Activated CD8-positive, alpha-beta memory T cell treated with anti-CD3 and anti-CD28 coated beads for 36 hours (primary cell): ENCODE measurements at regions not wholly inside any gene's neighbourhood (a gene's known extent, or its start where the extent isn't known, plus 50 kb on each side); places are given as distances from the start of the nearest gene placed in this dataset.

ENCODE experiments used
- CTCF ChIA-PET: fragments of 350-600 bp; sonication (Branson Sonifier 250); formaldehyde crosslinking; loops from one replicate; lab custom pipeline; 2021; ENCODE audit warnings: antibody characterized with exemption; lab: Charles Lee
- POLR2A ChIA-PET: fragments of 350-600 bp; sonication (Branson Sonifier 250); formaldehyde crosslinking; loops from one replicate; lab custom pipeline; 2021; ENCODE audit warnings: antibody characterized with exemption; lab: Charles Lee

DNA sequence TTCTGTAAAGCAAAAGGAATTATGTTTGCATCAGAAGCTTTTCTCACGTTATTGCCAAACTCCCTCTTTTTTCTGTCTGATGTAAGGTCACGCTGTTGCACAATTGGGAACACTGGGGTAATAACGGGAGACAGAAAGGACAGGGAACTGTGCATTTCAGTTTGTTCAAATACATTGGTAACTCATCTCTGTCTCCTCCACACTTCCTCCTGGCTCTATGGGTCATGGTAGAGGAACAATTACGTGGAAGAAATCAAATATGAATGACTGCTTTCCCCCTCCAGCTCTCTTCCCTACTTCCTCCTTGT, 132.2 kb upstream of the TNFAIP3 start:
- POLR2A ChIA-PET: no interaction called here
- CTCF ChIA-PET: no interaction called here

DNA sequence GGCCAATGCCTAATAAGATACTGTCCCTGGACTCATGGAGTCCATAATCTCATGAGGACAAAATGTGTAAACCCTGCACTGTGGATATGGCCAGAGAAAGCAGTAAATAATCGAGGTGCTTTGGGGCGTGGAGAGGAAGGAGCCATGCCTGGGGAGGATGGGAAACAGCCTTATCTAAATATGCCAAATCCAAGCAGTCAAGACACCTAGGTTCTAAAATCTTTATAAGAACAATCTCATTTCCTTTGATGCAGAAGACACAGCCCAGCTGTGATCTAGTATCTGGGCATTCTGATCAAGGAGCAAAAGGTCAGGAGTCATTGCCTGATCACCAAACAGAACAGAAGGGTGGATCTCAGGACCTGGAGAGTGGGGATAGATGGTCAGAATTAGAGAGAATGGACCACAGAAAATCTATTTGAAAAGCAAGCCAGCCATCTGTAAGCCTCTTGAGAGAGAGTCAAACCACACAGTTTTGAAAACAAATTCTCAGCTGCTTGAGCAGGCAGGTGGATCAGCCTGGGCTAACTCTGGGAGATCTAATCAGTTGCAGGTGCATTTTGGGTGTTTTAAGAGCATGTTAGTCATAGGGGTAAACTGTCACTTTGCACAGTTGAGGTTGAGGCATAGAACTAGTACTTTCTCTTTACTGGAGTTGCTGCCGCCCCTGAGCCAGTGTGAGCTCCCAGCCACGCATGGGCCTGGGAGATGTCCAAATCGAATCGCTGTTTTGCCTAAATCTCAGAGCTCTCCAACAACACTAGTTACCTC, 130.8 kb upstream of the TNFAIP3 start:
- POLR2A ChIA-PET: no interaction called here
- CTCF ChIA-PET: no interaction called here

DNA sequence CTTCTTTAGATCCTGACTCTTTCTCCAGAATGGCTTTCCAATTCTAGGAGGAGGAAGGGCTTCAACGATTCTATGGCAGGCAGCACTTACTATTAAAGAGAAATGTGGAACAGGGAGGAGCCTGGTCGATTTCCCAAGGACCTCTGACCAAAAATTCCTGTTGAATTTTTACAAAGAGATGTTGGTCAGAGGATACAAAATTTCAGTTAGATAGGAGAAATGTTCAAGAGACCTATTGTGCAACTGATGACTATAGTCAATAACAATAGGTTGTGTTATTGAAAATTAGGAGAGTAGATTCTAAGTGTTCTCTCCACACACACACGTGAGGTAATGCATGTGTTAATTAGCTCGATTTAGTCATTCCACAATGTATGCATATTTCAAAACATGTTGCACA, 130.1 kb upstream of the TNFAIP3 start:
- CTCF ChIA-PET: no interaction called here
- POLR2A ChIA-PET: no interaction called here

DNA sequence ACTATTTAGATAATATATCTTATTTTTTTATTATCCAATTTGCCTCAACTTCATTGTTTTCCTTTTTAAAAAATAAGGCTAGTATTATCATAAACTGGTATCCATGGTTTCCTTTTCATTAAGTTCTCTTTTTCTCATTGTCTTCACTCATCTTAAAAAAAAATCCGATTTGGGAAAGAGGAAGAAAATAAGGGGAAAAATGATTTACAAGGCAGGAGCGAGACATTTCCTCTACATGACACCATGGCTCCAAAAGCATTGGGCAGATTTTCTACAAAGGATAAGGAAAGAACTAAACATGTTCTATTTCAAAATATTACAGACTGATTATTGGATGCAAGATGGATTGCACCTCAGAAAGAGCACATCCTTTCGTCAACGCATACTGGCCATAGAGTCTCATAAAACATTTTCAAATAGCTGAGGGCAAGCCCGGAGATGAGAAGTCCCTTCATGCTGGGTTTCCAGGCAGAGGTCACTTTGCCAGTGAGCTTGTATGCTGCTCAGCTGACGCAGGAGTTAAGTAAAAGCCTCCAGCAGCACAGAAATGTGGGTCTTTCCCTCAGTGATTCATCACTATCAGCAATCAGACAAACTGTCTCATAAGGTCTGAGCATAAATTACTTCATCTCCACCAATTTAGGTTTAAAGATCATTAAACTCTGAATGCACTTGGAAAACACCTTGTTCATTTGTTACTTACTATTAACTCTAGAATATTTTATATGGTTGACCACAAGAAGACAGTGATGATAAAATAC, 129.0 kb upstream of the TNFAIP3 start:
- CTCF ChIA-PET: no interaction called here

DNA sequence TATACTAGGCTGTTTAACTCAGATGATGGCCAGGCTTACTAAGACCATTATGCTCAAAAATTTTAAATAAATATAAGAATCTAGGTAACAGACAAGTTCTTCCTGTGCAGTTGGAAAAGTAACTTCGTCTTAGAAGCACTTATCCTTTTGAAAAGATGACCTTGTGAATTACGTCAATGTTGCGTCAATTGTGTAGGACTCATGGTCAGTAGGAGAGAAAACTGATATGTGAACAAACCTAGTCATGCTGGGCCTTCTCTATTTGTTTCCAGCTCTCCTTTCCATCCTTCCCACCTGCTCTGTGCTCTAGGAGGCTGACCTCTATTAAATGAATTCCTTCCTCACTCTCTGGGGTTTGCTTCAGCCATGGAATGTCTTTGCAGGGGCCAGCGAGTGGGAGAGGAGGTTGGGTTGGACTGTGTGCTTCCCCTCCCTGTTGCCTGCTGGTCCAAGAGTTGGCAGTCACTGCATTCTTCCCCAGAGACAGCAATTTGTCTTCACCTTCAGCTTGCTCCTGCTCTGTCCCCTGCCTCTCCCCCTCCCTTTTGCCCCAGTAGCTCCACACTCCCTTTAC, 128.0 kb upstream of the TNFAIP3 start:
- POLR2A ChIA-PET: no interaction called here
- CTCF ChIA-PET: no interaction called here

More for the DNA sequence above, 129.0 kb upstream of the TNFAIP3 start:
- POLR2A ChIA-PET: no interaction called here

DNA sequence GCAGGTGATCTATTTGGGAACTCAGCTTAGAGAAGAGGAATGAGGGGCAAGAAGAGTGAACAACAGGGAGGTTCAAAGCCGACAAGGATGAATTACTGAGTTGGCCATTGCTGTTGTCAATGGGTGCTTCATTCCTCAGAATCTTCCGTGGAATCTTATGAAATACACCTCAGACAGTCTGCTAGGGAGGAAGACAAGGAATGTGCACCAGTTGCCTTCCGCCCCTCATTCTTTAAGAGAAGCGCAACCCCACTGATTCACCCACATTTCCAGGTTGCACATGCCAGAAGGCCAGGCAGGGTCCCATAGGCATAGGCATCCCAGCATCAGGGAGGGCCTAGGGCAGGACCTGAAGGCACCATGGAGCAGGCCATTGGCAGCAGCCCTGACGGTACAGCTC, 127.5 kb upstream of the TNFAIP3 start:
- ChIA-PET POLR2A (no interaction called here), CTCF (no interaction called here)

DNA sequence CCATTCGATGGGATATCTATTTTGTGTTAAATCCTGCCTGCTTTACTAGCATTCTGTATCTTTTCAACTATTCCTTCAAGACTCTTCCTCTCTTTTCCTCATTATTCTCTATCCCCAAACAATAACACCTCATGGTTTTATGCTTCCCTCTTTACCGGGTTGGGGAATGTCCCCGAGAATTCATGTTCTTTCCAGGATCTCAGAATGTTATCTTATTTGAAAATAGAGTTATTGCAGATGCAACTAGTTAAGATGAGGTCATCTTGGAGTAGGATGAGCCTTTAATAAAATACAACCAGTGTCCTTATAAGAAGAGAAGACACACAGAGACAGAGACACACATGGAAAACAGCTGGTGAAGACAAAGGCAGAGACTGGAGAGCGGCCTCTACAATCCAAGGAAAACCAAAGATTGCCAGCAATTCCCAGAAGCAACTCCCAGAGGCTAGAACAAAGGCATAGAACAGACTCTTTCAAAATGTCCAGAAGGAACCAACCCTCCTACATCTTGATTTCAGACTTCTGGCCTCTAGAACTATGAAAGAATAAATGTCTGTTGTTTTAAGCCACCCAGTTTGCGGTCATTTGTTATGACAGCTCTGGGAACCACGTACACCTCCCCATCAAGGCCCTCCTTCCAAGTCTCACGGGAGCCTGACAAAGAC, 126.8 kb upstream of the TNFAIP3 start:
- POLR2A ChIA-PET: interaction anchor here (0.6 kb wide), 1 partner anchor 1079 kb away, joined by 3 read pairs; no protein-coding TSS in a partner anchor
- CTCF ChIA-PET: no interaction called here

DNA sequence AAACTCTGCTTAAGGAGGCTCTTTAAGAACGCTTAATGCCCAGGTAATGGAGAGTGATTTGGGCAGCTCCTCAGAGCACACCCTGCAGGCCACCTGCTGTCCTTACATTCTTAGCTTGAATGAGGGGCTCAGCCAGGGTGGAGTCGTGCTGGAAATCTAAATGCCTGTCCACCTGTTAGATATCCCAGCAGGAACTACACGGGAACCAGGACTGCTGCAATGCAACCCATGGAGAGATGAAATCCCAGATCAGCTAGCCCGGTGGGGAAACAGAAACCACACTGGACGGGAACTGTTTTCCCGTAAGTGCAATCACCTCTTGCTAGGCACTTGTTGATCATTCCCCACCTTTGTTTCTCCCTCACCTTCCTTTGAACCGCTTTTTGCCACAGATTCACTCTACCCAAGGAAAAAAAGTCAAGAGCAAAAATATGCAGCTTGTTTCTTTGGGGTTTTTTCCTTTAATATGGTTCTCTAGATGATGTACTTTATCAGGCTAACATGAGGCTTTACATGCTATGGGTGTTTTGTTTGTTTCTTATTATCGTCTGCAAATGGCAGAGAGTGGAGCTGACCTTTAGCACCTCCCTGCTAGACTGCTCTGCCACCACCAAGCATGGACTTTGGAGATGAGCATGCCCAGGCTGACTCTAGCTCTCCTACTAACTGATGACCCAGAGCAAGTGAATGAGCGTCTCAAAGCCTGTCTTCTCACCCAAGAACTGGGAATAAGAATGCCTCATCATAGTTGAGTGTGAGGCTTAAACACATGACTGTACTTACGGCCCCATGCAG, 125.9 kb upstream of the TNFAIP3 start:
- ChIA-PET POLR2A (interaction anchor here (0.6 kb wide), 1 partner anchor 1080 kb away, joined by 3 read pairs; no protein-coding TSS in a partner anchor), CTCF (no interaction called here)

DNA sequence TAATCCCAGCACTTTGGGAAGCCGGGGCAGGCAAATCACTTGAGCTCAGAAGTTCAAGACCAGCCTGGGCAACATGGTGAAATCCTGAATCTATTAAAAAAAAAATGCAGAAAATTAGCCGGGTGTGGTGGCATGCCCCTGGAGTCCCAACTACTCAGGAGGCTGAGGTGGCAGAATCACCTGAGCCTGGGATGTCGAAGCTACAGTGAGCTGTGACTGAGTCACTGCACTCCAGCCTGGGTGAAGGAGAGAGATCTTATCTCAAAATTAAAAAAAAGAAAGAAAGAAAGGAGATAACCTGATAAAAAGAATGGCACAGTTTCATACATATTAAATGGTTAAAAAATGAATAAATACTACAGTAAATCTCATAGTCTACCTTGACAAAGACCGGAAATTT, 123.6 kb upstream of the TNFAIP3 start:
- POLR2A ChIA-PET: no interaction called here

DNA sequence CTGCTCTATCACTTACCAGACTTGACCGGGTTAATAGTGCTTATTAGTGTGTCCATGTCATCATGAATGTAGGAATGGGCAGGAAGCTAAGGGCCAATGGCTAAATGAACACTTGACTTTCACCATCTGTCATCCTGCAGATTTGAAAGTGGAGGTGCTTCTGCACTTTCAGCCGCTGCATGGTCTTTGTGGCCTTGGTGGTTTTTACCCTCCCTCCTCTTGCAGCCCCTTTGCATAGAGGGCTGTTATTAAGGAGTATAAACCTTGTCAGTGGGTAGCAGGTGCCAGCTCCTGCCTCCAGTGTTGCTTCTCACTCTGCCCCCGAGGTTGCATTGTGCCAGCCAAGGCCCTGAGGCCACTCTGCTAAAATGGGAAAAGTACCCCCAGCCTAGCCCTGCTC, 122.2 kb upstream of the TNFAIP3 start:
- ChIA-PET CTCF (no interaction called here), POLR2A (no interaction called here)

More for the DNA sequence above, 123.6 kb upstream of the TNFAIP3 start:
- CTCF ChIA-PET: interaction anchor here (0.7 kb wide), 2 partner anchors 8 to 31 kb away, joined by 4 read pairs; no protein-coding TSS in a partner anchor

DNA sequence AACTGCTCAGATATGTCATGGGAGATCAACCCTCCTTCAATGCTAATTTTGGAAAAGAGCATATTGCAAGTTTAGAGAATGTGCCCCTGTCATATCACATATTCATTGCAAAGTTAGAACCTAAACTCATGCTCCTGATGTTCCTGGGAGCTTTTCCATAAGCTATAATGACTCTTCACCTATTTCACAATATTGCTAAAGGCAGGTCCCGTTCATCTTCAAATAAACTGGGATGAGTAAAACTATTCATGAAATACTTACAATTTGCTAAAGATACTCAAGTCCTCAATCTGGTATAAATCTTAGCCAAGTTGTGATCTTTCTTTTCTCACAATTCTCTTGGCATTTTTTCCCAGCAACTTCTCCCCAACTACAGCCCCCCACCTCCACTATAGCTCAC, 121.7 kb upstream of the TNFAIP3 start:
- CTCF ChIA-PET: no interaction called here
- POLR2A ChIA-PET: no interaction called here

DNA sequence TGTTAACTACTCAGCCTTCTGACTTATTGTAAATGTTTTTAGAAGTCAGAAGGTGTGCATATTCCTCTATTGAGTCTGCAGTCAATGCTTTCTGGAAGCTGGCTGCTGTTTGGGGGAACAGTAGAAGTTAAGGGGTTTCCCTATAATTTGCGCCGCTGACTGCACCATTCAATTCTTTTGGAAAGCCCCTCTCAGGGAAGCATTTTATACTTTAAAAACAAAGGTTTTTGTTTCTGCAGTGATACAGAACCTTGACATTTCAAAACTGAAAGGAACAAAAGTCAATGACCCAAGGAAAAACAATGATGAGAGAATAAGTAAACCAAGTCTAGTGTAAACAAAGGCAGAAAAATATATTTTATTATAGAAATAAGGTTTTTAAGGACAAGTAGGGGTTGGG, 120.8 kb upstream of the TNFAIP3 start:
- CTCF ChIA-PET: no interaction called here
- POLR2A ChIA-PET: no interaction called here

DNA sequence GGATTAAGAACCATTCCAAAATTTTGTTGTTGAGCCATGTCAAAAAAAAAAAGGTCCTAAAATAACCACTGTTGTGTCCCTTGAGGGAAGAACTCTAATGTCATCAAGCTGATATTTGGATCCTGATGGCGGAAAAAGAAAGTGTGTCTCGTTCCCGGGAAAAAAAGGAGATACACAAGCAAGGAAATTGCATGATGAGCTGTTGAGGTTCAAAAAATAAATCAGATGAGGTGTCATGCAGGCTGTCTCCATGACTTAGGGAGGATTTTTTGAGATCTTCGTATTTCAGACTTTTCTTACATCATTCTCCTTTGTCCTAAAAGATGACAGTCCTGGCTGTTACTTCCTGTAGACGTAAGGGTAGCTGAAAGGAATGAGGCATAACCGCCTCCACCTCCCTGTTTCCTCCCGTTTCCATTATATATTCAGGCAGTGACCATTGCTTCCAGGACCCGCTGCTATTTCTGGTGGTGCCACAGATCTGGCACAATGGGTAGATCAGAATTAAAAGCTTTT, 117.3 kb upstream of the TNFAIP3 start:
- ChIA-PET POLR2A (no interaction called here), CTCF (no interaction called here)

DNA sequence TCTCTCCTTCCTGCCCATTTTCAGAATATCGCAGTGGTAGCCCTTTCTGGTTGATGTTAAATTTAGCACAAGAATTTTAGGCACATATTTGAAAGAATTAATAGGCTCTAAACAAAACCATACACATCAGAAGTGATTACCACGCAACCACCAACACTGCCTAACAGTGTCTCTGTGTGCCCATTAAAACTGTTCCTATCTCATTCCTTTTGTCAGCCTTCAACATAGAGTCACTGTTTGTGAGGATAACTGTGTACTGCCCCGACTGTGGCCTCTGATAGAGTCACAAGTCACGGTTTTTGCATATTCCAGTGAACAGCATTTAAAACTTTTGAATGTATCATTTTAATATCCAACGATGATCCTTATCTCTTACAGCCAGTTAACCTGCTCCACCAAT, 116.8 kb upstream of the TNFAIP3 start:
- POLR2A ChIA-PET: no interaction called here
- CTCF ChIA-PET: no interaction called here

DNA sequence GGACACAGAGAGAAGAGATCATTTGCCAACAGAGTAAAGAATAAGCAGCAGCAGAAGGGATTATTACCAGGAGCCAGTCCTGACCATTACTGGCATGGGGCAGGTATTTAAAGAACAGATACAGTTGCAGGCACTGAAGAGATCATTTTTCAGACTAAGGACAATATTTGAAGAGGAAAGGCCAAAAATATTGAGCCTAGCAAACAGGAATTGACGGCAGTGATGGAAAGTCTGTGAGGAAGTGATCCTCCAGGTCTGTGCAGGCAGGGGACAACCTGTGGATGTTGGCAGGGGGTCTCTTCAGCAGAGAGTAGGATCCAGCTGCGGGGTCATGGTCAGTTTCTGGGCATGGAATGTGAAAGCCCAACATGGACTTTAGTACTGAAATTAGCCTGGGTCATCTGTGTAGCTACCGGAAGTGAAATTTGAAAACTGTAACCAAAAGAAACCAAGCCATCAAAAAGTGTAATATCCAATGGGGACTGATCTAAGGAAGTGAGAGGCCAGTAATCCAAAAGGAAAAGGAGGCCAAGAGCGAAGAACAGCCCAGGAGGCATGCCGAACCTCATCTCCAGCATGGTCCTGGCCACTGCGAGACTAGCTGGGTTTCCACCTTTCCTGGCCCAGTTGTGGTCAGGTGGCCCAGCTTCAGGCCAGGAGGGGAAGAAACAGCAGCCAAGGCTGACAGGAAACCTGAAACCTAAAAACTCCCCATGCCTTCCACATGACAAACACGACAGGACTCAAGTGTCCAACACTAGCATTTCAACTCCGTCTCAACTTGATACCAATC, 115.1 kb upstream of the TNFAIP3 start:
- CTCF ChIA-PET: interaction anchor here (0.6 kb wide), 1 partner anchor 9 kb away, joined by 4 read pairs; no protein-coding TSS in a partner anchor

DNA sequence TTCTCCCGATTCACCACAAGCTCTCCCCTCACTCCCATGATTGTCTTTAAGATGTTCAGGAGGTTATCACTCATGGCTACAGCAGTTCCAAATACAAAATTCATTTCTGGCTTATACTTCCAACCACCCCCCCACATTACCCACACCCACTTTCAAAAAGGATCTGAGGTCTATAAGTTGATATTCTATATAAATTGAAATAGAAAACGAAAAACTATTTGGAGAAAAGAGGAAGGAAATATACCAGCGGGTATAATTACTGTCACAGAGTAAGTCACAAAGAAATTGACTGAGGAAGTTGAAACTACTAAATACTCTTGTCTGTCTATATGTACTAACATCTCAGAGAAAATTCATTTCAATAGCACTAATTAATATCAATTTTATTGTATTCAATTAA, 112.7 kb upstream of the TNFAIP3 start:
- ChIA-PET POLR2A (no interaction called here), CTCF (no interaction called here)

More for the DNA sequence above, 115.1 kb upstream of the TNFAIP3 start:
- POLR2A ChIA-PET: no interaction called here

DNA sequence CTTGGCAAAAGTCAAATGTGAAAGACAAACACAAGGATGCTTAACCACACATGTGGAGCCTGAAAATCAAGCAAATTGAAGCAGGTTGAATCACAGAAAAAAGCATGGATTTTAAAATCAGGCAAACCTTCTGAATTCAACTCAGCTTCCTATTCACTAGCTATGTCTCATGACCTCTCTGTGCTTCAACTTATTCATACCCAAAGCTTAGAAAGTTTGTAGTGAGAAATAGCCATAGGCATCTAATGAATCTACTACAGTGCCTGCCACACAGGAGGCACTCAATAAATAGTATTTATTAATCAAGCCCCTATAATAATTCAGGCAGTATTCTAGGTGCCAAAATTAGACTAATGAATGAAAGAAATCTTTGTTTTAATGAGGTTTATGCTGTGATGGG, 112.2 kb upstream of the TNFAIP3 start:
- ChIA-PET CTCF (interaction anchor here (0.6 kb wide), 1 partner anchor 7 kb away, joined by 5 read pairs; no protein-coding TSS in a partner anchor), POLR2A (no interaction called here)

DNA sequence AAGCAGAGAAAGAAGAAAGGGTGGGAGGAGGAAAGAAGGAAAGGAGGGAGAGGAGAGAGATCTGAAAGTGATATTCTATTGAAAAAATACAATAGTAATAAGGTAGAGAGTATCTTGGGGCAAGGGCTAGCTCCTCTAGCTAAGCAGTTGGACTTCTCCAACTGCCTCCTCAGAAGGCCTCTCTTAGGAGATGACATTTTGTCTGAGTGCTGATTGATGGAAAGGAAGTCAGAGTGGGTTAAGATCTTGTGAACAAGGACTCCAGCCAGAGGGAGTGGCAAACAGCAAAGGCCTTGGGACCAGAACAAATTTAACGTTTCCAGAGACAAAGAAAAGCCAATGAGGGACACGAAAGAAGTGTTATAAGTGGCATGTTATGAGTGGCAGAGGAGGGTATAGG, 111.8 kb upstream of the TNFAIP3 start:
- CTCF ChIA-PET: interaction anchor here (0.6 kb wide), 1 partner anchor 8 kb away, joined by 5 read pairs; no protein-coding TSS in a partner anchor
- POLR2A ChIA-PET: no interaction called here
